ENCODE measurements at regions not wholly inside any gene's neighbourhood (a gene's known extent, or its start where the extent isn't known, plus 50 kb on each side); places are given as distances from the start of the nearest gene placed in this dataset.

DNA sequence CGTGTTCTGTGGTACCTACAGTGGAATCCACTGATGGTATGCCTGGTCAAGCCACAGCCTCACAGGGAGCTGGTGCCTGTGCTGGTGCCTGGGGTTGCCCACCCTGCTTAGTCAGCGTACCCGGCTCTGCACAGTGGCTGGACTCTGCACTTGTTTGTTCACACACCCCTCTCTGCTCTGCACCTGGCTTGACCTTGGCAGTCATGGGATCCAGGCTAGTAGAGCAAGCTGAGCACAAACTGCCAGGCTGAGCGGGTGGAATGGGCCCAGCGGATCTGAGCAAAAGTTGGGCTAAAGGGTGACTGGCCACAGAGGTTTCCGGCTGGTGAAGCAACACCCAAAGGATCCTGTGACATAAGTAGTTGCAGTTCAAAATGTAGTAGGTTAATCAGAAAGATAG is 163.5 kb downstream of the CDH19 start:
- Histone ChIP-seq H3K9ac (ENCODE audit: low read length) (no peak overlapping the region), H4K20me1 (ENCODE audit: insufficient read depth) (no peaks in the 10 kb centered on the region), H3K9me3 (ENCODE audit: control insufficient read depth in 1 of 2, insufficient read depth in 1 of 2, low read depth in 1 of 2, low read length in 2 of 2) (peaks cover 6 to 9% of the 10 kb centered on the region in 2 experiments; a peak in 2 of 4 replicates), H3K27me3 (ENCODE audit: insufficient read depth, low read length) (no peaks in the 10 kb centered on the region), H3K4me2 (ENCODE audit: low read length) (no peak overlapping the region), H2AFZ (ENCODE audit: low read depth, low read length, poor library complexity, severe bottlenecking) (no peak overlapping the region), H3K79me2 (ENCODE audit: insufficient read depth, low read length) (no peaks in the 10 kb centered on the region), H3K4me3 (replicated peaks in 1 of 2; ENCODE audit: low read depth in 1 of 2, low read length in 2 of 2) (no peak overlapping the region), H3K4me1 (ENCODE audit: control insufficient read depth in 1 of 2, insufficient read depth in 2 of 2, low read length in 2 of 2) (no peaks in the 10 kb centered on the region), H3K27ac (ENCODE audit: low read depth, low read length) (no peak overlapping the region), H3K36me3 (ENCODE audit: control insufficient read depth in 1 of 2, insufficient read depth in 2 of 2, low read length in 2 of 2) (no peaks in the 10 kb centered on the region), H3K9me2 (ENCODE audit: insufficient read depth) (no peaks in the 10 kb centered on the region)
- ATAC-seq (no peak), DNase-seq (ENCODE audit: low read depth, low spot score) (no peak)
- TF ChIP-seq EGR1 (IDR thresholded peaks at IDR 0.05; ENCODE audit: low read depth) (no peak), ZNF274 (IDR thresholded peaks at IDR 0.05; ENCODE audit: low read depth, low read length) (no peak), SP1 (IDR thresholded peaks at IDR 0.05; ENCODE audit: low read depth) (no peak), TCF7L2 (IDR thresholded peaks at IDR 0.05; ENCODE audit: borderline replicate concordance, extremely low read depth, insufficient read depth, insufficient read length) (no peak), ZFX (IDR thresholded peaks at IDR 0.05) (no peak)
- TF ChIP-seq, protein P1, sequence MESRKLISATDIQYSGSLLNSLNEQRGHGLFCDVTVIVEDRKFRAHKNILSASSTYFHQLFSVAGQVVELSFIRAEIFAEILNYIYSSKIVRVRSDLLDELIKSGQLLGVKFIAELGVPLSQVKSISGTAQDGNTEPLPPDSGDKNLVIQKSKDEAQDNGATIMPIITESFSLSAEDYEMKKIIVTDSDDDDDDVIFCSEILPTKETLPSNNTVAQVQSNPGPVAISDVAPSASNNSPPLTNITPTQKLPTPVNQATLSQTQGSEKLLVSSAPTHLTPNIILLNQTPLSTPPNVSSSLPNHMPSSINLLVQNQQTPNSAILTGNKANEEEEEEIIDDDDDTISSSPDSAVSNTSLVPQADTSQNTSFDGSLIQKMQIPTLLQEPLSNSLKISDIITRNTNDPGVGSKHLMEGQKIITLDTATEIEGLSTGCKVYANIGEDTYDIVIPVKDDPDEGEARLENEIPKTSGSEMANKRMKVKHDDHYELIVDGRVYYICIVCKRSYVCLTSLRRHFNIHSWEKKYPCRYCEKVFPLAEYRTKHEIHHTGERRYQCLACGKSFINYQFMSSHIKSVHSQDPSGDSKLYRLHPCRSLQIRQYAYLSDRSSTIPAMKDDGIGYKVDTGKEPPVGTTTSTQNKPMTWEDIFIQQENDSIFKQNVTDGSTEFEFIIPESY (IDR thresholded peaks at IDR 0.05; ENCODE audit: extremely low read depth, insufficient replicate concordance, low read length) = no peak
- ChIA-PET RAD21 (ENCODE audit: low non-redundant PET in 1 of 2, low total read pairs in 2 of 2, uncharacterized antibody in 2 of 2, unreplicated experiment in 2 of 2) (no interaction called here), POLR2A (no interaction called here), CTCF (no interaction called here)
- intact Hi-C loops (cut with micrococcal nuclease) = no loop called here
- no TSS peak for BruUV-seq (replicated peaks)

DNA sequence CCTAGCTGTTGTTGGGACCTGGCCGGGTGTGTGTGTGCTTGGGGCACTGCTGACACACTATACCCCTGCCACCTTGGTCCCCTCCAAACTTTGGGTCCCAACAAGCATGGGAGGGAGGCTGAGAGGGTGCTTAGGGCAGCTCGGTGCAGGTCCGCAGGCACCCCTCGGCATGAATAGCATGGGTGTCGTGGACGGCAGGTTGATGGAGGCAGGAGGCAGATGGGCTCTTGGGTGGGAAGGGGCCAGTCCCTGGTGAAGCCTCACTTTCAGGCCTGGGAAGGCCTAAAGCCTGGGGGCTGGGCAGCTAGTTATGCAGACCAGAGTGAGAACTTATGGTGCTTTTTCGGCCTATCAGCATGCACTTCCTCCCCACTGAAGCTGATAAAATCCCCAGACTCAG is 164.2 kb downstream of the CDH19 start:
- no peak overlapping the region for H3K27ac ChIP-seq (ENCODE audit: low read depth, low read length)
- no peak for TF ChIP-seq EZH2phosphoT487 (IDR thresholded peaks at IDR 0.05; ENCODE audit: borderline replicate concordance)
- TF ChIP-seq CBX3 (IDR thresholded peaks at IDR 0.05; ENCODE audit: low read depth) = no peak
- TF ChIP-seq, protein P2, sequence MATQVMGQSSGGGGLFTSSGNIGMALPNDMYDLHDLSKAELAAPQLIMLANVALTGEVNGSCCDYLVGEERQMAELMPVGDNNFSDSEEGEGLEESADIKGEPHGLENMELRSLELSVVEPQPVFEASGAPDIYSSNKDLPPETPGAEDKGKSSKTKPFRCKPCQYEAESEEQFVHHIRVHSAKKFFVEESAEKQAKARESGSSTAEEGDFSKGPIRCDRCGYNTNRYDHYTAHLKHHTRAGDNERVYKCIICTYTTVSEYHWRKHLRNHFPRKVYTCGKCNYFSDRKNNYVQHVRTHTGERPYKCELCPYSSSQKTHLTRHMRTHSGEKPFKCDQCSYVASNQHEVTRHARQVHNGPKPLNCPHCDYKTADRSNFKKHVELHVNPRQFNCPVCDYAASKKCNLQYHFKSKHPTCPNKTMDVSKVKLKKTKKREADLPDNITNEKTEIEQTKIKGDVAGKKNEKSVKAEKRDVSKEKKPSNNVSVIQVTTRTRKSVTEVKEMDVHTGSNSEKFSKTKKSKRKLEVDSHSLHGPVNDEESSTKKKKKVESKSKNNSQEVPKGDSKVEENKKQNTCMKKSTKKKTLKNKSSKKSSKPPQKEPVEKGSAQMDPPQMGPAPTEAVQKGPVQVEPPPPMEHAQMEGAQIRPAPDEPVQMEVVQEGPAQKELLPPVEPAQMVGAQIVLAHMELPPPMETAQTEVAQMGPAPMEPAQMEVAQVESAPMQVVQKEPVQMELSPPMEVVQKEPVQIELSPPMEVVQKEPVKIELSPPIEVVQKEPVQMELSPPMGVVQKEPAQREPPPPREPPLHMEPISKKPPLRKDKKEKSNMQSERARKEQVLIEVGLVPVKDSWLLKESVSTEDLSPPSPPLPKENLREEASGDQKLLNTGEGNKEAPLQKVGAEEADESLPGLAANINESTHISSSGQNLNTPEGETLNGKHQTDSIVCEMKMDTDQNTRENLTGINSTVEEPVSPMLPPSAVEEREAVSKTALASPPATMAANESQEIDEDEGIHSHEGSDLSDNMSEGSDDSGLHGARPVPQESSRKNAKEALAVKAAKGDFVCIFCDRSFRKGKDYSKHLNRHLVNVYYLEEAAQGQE (IDR thresholded peaks at IDR 0.05; ENCODE audit: low read depth) = no peak
- TF ChIP-seq, protein P3, sequence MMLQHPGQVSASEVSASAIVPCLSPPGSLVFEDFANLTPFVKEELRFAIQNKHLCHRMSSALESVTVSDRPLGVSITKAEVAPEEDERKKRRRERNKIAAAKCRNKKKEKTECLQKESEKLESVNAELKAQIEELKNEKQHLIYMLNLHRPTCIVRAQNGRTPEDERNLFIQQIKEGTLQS (IDR thresholded peaks at IDR 0.05) = no peak
- no peak for TF ChIP-seq EGR1 (IDR thresholded peaks at IDR 0.05; ENCODE audit: low read depth)
- no peak for TF ChIP-seq TCF7L2 (IDR thresholded peaks at IDR 0.05; ENCODE audit: borderline replicate concordance, extremely low read depth, insufficient read depth, insufficient read length)
- TF ChIP-seq, protein P4, sequence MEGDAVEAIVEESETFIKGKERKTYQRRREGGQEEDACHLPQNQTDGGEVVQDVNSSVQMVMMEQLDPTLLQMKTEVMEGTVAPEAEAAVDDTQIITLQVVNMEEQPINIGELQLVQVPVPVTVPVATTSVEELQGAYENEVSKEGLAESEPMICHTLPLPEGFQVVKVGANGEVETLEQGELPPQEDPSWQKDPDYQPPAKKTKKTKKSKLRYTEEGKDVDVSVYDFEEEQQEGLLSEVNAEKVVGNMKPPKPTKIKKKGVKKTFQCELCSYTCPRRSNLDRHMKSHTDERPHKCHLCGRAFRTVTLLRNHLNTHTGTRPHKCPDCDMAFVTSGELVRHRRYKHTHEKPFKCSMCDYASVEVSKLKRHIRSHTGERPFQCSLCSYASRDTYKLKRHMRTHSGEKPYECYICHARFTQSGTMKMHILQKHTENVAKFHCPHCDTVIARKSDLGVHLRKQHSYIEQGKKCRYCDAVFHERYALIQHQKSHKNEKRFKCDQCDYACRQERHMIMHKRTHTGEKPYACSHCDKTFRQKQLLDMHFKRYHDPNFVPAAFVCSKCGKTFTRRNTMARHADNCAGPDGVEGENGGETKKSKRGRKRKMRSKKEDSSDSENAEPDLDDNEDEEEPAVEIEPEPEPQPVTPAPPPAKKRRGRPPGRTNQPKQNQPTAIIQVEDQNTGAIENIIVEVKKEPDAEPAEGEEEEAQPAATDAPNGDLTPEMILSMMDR (IDR thresholded peaks at IDR 0.05 in 2 of 3, conservative IDR thresholded peaks at IDR 0.05 in 1 of 3; ENCODE audit: borderline replicate concordance in 1 of 3, insufficient read depth in 1 of 3, low read depth in 2 of 3, low read length in 2 of 3) = no peak

More for the DNA sequence above, 164.2 kb downstream of the CDH19 start:
- CTCF ChIA-PET = no interaction called here
- POLR2A ChIA-PET = no interaction called here
- no peaks in the 10 kb centered on the region for H4K20me1 ChIP-seq (ENCODE audit: insufficient read depth)
- H3K9ac ChIP-seq (ENCODE audit: low read length) = no peak overlapping the region
- no peak overlapping the region for H3K4me3 ChIP-seq (replicated peaks in 1 of 2; ENCODE audit: low read depth in 1 of 2, low read length in 2 of 2)
- ATAC-seq (no peak), DNase-seq (ENCODE audit: low read depth, low spot score) (no peak)
- intact Hi-C loops (cut with micrococcal nuclease) = no loop called here
- no peaks in the 10 kb centered on the region for H3K9me2 ChIP-seq (ENCODE audit: insufficient read depth)
- H3K9me3 ChIP-seq (ENCODE audit: control insufficient read depth in 1 of 2, insufficient read depth in 1 of 2, low read depth in 1 of 2, low read length in 2 of 2) = peaks cover 6 to 9% of the 10 kb centered on the region in 2 experiments; a peak in 2 of 4 replicates
- no peaks in the 10 kb centered on the region for H3K27me3 ChIP-seq (ENCODE audit: insufficient read depth, low read length)
- H3K36me3 ChIP-seq (ENCODE audit: control insufficient read depth in 1 of 2, insufficient read depth in 2 of 2, low read length in 2 of 2) = no peaks in the 10 kb centered on the region
- no TSS peak for BruUV-seq (replicated peaks)
- H3K4me2 ChIP-seq (ENCODE audit: low read length) = no peak overlapping the region
- RAD21 ChIA-PET (ENCODE audit: low non-redundant PET in 1 of 2, low total read pairs in 2 of 2, uncharacterized antibody in 2 of 2, unreplicated experiment in 2 of 2) = no interaction called here
- H3K79me2 ChIP-seq (ENCODE audit: insufficient read depth, low read length) = no peaks in the 10 kb centered on the region
- H3K4me1 ChIP-seq (ENCODE audit: control insufficient read depth in 1 of 2, insufficient read depth in 2 of 2, low read length in 2 of 2) = no peaks in the 10 kb centered on the region
- H2AFZ ChIP-seq (ENCODE audit: low read depth, low read length, poor library complexity, severe bottlenecking) = no peak overlapping the region

All from HCT116 (cell line).